ENCODE measurements at regions not wholly inside any gene's neighbourhood (a gene's known extent, or its start where the extent isn't known, plus 50 kb on each side); places are given as distances from the start of the nearest gene placed in this dataset.

GRCh38 chr9:28866951-28867350, 1293.7 kb upstream of the C9orf72 start:
- DNase-seq (no peak), ATAC-seq (no peak)
- no peak overlapping the region for H3K27ac Mint-ChIP-seq
- peaks cover 0 to 4% (median 0%) of the 10 kb centered on the region in 9 donors for H3K9me3 Mint-ChIP-seq
- H3K4me1 Mint-ChIP-seq: no peaks in the 10 kb centered on the region
- no peaks in the 10 kb centered on the region for H3K36me3 Mint-ChIP-seq
- POLR2A ChIA-PET: no interaction called here
- H3K4me3 Mint-ChIP-seq: no peak overlapping the region
- H3K27me3 Mint-ChIP-seq: no peaks in the 10 kb centered on the region

- H3K27me3 Mint-ChIP-seq: no peaks in the 10 kb centered on the region
These were observed 1295.1 kb upstream of the C9orf72 start for GRCh38 chr9:28868228-28868990.

GRCh38 chr9:28882529-28882928, 1309.2 kb upstream of the C9orf72 start:
- Mint-ChIP-seq H3K4me3 (no peak overlapping the region), H3K27me3 (no peaks in the 10 kb centered on the region), H3K27ac (no peak overlapping the region), H3K36me3 (no peaks in the 10 kb centered on the region), H3K4me1 (no peaks in the 10 kb centered on the region), H3K9me3 (peaks cover 0 to 4% (median 0%) of the 10 kb centered on the region in 9 donors)
- no peak for DNase-seq
- ATAC-seq: no peak
- POLR2A ChIA-PET: no interaction called here

More at GRCh38 chr9:28868228-28868990, 1295.1 kb upstream of the C9orf72 start:
- H3K4me3 Mint-ChIP-seq: no peak overlapping the region
- H3K9me3 Mint-ChIP-seq: peaks cover 0 to 8% (median 0%) of the 10 kb centered on the region in 9 donors
- H3K27ac Mint-ChIP-seq: no peak overlapping the region
- H3K36me3 Mint-ChIP-seq: no peaks in the 10 kb centered on the region
- H3K4me1 Mint-ChIP-seq: no peaks in the 10 kb centered on the region
- no peak for ATAC-seq
- POLR2A ChIA-PET: no interaction called here
- no peak for DNase-seq

GRCh38 chr9:28883234-28883633, 1310.0 kb upstream of the C9orf72 start:
- POLR2A ChIA-PET: no interaction called here
- no peak for ATAC-seq
- H3K27ac Mint-ChIP-seq: no peak overlapping the region
- H3K27me3 Mint-ChIP-seq: no peaks in the 10 kb centered on the region
- no peaks in the 10 kb centered on the region for H3K36me3 Mint-ChIP-seq
- no peaks in the 10 kb centered on the region for H3K4me1 Mint-ChIP-seq
- no peak overlapping the region for H3K4me3 Mint-ChIP-seq
- DNase-seq: no peak
- peaks cover 0 to 4% (median 0%) of the 10 kb centered on the region in 9 donors for H3K9me3 Mint-ChIP-seq

- H3K4me3 Mint-ChIP-seq: no peak overlapping the region
- no peaks in the 10 kb centered on the region for H3K27me3 Mint-ChIP-seq
- no peaks in the 10 kb centered on the region for H3K36me3 Mint-ChIP-seq
- H3K4me1 Mint-ChIP-seq: no peaks in the 10 kb centered on the region
- ATAC-seq: no peak
- no peak for DNase-seq
- no peaks in the 10 kb centered on the region for H3K9me3 Mint-ChIP-seq
- POLR2A ChIA-PET: no interaction called here
- H3K27ac Mint-ChIP-seq: no peak overlapping the region
These were observed 1314.1 kb upstream of the C9orf72 start for GRCh38 chr9:28887188-28887884.

GRCh38 chr9:28888806-28889205, 1315.5 kb upstream of the C9orf72 start:
- POLR2A ChIA-PET: no interaction called here
- ATAC-seq (no peak), DNase-seq (no peak)
- Mint-ChIP-seq H3K9me3 (no peaks in the 10 kb centered on the region), H3K27me3 (no peaks in the 10 kb centered on the region), H3K27ac (no peak overlapping the region), H3K4me1 (no peaks in the 10 kb centered on the region), H3K4me3 (no peak overlapping the region), H3K36me3 (no peaks in the 10 kb centered on the region)

GRCh38 chr9:28892538-28892937, 1319.3 kb upstream of the C9orf72 start:
- POLR2A ChIA-PET: no interaction called here
- DNase-seq (no peak), ATAC-seq (no peak)
- no peak overlapping the region for H3K4me3 Mint-ChIP-seq
- H3K4me1 Mint-ChIP-seq: no peaks in the 10 kb centered on the region
- H3K9me3 Mint-ChIP-seq: peaks cover 0 to 4% (median 0%) of the 10 kb centered on the region in 9 donors
- no peaks in the 10 kb centered on the region for H3K36me3 Mint-ChIP-seq
- no peak overlapping the region for H3K27ac Mint-ChIP-seq
- H3K27me3 Mint-ChIP-seq: no peaks in the 10 kb centered on the region

- POLR2A ChIA-PET: no interaction called here
- Mint-ChIP-seq H3K27ac (no peak overlapping the region), H3K9me3 (peaks cover 0 to 13% (median 7%) of the 10 kb centered on the region in 9 donors), H3K36me3 (no peaks in the 10 kb centered on the region), H3K4me1 (no peaks in the 10 kb centered on the region), H3K27me3 (no peaks in the 10 kb centered on the region), H3K4me3 (no peak overlapping the region)
- DNase-seq: no peak
- ATAC-seq: no peak
These were observed 1326.0 kb upstream of the C9orf72 start for GRCh38 chr9:28899267-28899666.

GRCh38 chr9:28899926-28900325, 1326.6 kb upstream of the C9orf72 start:
- H3K4me3 Mint-ChIP-seq: no peak overlapping the region

GRCh38 chr9:28900406-28900805, 1327.1 kb upstream of the C9orf72 start:
- POLR2A ChIA-PET: no interaction called here
- ATAC-seq: no peak
- Mint-ChIP-seq H3K27ac (no peak overlapping the region), H3K9me3 (peaks cover 0 to 13% (median 7%) of the 10 kb centered on the region in 9 donors), H3K4me1 (no peaks in the 10 kb centered on the region), H3K4me3 (no peak overlapping the region), H3K27me3 (no peaks in the 10 kb centered on the region), H3K36me3 (no peaks in the 10 kb centered on the region)
- no peak for DNase-seq

More at GRCh38 chr9:28899926-28900325, 1326.6 kb upstream of the C9orf72 start:
- POLR2A ChIA-PET: no interaction called here
- no peaks in the 10 kb centered on the region for H3K4me1 Mint-ChIP-seq
- no peak overlapping the region for H3K27ac Mint-ChIP-seq
- H3K9me3 Mint-ChIP-seq: peaks cover 0 to 13% (median 7%) of the 10 kb centered on the region in 9 donors
- no peaks in the 10 kb centered on the region for H3K27me3 Mint-ChIP-seq
- DNase-seq (no peak), ATAC-seq (no peak)
- H3K36me3 Mint-ChIP-seq: no peaks in the 10 kb centered on the region

- H3K9me3 Mint-ChIP-seq: peaks cover 0 to 12% (median 6%) of the 10 kb centered on the region in 9 donors
- no peaks in the 10 kb centered on the region for H3K36me3 Mint-ChIP-seq
- no peak overlapping the region for H3K4me3 Mint-ChIP-seq
- H3K27me3 Mint-ChIP-seq: no peaks in the 10 kb centered on the region
- DNase-seq: no peak
- POLR2A ChIA-PET: no interaction called here
- no peak overlapping the region for H3K27ac Mint-ChIP-seq
- H3K4me1 Mint-ChIP-seq: no peaks in the 10 kb centered on the region
- ATAC-seq: no peak
These were observed 1336.2 kb upstream of the C9orf72 start for GRCh38 chr9:28909526-28909925.

GRCh38 chr9:28912621-28913020, 1339.3 kb upstream of the C9orf72 start:
- H3K27me3 Mint-ChIP-seq: no peaks in the 10 kb centered on the region
- no peak overlapping the region for H3K4me3 Mint-ChIP-seq
- H3K27ac Mint-ChIP-seq: no peak overlapping the region

GRCh38 chr9:28915202-28915930, 1342.1 kb upstream of the C9orf72 start:
- POLR2A ChIA-PET: no interaction called here
- no peak for ATAC-seq
- peaks cover 0 to 13% (median 3%) of the 10 kb centered on the region in 9 donors for H3K9me3 Mint-ChIP-seq
- no peaks in the 10 kb centered on the region for H3K4me1 Mint-ChIP-seq
- no peak overlapping the region for H3K27ac Mint-ChIP-seq
- H3K27me3 Mint-ChIP-seq: no peaks in the 10 kb centered on the region
- H3K36me3 Mint-ChIP-seq: no peaks in the 10 kb centered on the region
- DNase-seq: no peak
- H3K4me3 Mint-ChIP-seq: no peak overlapping the region

More at GRCh38 chr9:28912621-28913020, 1339.3 kb upstream of the C9orf72 start:
- DNase-seq: no peak
- Mint-ChIP-seq H3K9me3 (peaks cover 0 to 15% (median 3%) of the 10 kb centered on the region in 9 donors), H3K4me1 (no peaks in the 10 kb centered on the region), H3K36me3 (no peaks in the 10 kb centered on the region)
- POLR2A ChIA-PET: no interaction called here
- no peak for ATAC-seq

Data from naive thymus-derived CD8-positive, alpha-beta T cell (primary cell).